HFFc6 (cell line): ENCODE measurements at regions not wholly inside any gene's neighbourhood (a gene's known extent, or its start where the extent isn't known, plus 50 kb on each side); places are given as distances from the start of the nearest gene placed in this dataset.
A peak's percentile ranks its signal among the peaks of the same experiment; 100 is the strongest.

ENCODE experiments used
- DNase-seq: peaks from one replicate; pipeline ENCODE4 v3.0.0-alpha.2; 2018
- H3K27ac Mint-ChIP-seq: 2 replicates; pipeline ENCODE4 v1.8.0; 2020; ENCODE audit warnings: mild to moderate bottlenecking, mixed read lengths
- H3K27me3 Mint-ChIP-seq: 2 replicates; pipeline ENCODE4 v1.8.0; 2021; ENCODE audit warnings: mild to moderate bottlenecking, moderate library complexity, mixed read lengths; ENCODE audit not compliant: insufficient read depth
- H3K36me3 Mint-ChIP-seq: 2 replicates; pipeline ENCODE4 v1.8.0; 2021; ENCODE audit warnings: low read depth, mixed read lengths
- H3K4me1 Mint-ChIP-seq: 2 replicates; pipeline ENCODE4 v1.8.0; 2020; ENCODE audit warnings: low read depth, mixed read lengths
- H3K4me3 Mint-ChIP-seq: 2 replicates; pipeline ENCODE4 v1.8.0; 2020; ENCODE audit warnings: mild to moderate bottlenecking, moderate library complexity, mixed read lengths
- H3K9me3 Mint-ChIP-seq: 2 replicates; pipeline ENCODE4 v1.8.0; 2020; ENCODE audit warnings: mild to moderate bottlenecking, mixed read lengths
- TF ChIP-seq, protein P1 (sequence below): fragments of 200-600 bp; sonication (generic); IDR thresholded peaks from 2 replicates; pipeline ENCODE4 v1.5.0; 2021; ENCODE audit warnings: antibody characterized with exemption, mild to moderate bottlenecking

DNA sequence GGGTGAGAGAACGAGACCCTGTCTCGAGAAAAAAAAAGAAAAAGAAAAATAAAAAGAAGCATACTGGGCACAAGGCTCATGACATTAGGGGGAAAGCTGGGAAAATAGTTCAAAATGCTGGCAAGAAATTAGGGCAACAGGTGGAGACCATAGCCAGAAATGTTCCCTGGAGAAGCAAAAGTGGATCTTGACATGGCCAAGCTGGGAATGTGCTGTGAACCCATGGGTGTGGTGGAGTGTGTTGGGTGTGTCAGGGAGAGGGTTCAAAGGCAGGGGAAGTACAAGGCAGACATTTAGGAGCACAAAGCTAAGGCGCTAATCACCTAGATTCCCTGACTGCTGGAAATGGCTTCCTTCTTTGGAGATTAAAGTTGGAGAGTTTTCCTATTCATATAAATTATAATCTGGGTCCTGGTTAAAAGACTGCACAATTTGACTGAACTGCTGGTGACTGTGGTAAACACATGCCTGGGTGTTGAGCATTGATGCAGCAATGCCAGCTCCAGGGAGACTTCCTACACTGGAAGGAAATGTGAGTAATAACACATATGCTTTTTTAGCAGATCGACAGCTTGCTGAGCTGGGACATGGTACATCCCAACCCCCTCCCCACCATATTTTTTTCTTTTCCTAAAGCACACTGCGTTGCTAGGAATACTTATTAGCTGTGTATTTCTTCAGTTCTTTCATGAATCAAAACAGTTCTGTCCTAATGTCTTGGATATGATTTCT is 70.1 kb upstream of the ARHGAP21 start:
- Mint-ChIP-seq H3K36me3 (no peaks in the 10 kb centered on the region), H3K4me3 (no peak overlapping the region), H3K4me1 (peaks cover 24% of the 10 kb centered on the region), H3K9me3 (no peaks in the 10 kb centered on the region), H3K27ac (no peak overlapping the region), H3K27me3 (peaks cover 4% of the 10 kb centered on the region)
- TF ChIP-seq, protein P1, sequence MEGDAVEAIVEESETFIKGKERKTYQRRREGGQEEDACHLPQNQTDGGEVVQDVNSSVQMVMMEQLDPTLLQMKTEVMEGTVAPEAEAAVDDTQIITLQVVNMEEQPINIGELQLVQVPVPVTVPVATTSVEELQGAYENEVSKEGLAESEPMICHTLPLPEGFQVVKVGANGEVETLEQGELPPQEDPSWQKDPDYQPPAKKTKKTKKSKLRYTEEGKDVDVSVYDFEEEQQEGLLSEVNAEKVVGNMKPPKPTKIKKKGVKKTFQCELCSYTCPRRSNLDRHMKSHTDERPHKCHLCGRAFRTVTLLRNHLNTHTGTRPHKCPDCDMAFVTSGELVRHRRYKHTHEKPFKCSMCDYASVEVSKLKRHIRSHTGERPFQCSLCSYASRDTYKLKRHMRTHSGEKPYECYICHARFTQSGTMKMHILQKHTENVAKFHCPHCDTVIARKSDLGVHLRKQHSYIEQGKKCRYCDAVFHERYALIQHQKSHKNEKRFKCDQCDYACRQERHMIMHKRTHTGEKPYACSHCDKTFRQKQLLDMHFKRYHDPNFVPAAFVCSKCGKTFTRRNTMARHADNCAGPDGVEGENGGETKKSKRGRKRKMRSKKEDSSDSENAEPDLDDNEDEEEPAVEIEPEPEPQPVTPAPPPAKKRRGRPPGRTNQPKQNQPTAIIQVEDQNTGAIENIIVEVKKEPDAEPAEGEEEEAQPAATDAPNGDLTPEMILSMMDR = no peak
- peak; percentile 9 for DNase-seq

DNA sequence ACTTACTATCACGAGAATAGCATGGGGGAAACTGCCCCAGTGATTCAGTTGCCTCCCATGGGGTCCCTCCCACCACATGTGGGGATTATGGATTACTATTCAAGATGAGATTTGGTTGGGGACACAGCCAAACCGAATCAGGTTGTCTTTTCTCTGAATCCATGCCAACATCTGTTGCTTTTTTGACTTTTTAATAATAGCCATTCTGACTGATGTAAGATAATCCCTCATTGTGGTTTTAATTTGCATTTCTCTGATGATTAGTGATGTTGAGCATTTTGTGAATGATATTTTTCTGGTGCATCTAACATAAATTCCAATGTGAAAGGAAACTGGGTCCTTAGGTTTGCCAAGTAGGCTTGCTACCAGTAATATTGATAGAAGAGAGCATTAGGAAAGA is 69.0 kb upstream of the ARHGAP21 start:
- Mint-ChIP-seq H3K27me3 (peaks cover 4% of the 10 kb centered on the region), H3K4me1 (peaks cover 19% of the 10 kb centered on the region), H3K4me3 (no peak overlapping the region), H3K27ac (no peak overlapping the region), H3K9me3 (no peaks in the 10 kb centered on the region), H3K36me3 (no peaks in the 10 kb centered on the region)
- TF ChIP-seq, protein P1 = no peak
- DNase-seq = no peak

DNA sequence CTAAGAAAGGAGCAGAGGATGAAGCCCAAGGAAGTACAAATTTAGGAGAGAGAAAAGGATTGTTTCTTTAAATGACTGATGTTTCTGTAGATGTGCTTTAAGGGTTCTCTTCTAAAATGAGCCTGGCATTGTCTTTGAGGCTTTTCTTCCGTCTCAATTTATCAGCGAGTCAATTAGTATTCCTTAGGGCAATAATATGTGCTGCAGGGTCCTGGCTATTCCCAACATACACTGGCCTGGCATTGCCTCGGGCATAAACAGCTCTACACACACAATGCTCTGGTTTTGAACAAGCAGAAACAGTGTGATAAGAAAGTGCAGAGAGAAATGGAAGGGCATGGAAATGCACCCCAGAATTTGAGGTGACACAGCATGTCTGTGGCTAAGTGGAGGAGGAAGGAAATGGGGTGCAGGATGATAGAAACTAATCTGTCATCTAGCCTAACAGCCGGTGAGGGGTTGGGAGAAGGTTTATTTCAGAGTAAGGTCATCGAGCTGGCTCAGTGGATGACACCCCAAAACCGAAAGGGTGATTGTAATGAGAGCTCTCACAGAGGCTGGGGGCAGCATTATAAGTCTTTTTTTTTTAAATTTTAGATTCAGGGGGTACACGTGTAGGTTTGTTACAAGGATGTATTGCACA is 67.5 kb upstream of the ARHGAP21 start:
- no peak overlapping the region for H3K4me3 Mint-ChIP-seq
- no peak overlapping the region for H3K27ac Mint-ChIP-seq
- TF ChIP-seq, protein P1 = no peak
- no peaks in the 10 kb centered on the region for H3K9me3 Mint-ChIP-seq
- no peaks in the 10 kb centered on the region for H3K36me3 Mint-ChIP-seq
- H3K4me1 Mint-ChIP-seq = peaks cover 19% of the 10 kb centered on the region
- H3K27me3 Mint-ChIP-seq = peaks cover 4% of the 10 kb centered on the region
- DNase-seq = no peak

DNA sequence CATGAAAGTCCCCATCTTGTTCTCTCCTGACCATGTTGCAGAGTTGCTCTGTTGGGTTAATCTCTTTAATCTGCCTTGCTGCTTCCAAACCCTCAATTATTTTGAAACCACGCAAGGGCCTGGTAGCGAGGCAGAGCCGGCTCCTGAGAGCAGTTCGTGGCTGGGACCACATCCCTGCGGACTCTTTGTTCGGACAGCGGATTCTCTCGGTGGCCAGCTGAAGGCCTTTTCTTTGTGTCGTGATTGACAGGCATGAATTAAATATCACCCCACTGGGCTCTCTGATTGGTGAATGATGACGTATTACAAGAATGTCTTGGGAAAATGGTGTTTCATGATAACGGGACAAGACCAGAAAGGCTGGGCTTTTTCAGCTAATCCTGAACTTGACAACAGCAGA is 66.9 kb upstream of the ARHGAP21 start:
- H3K4me3 Mint-ChIP-seq = no peak overlapping the region
- H3K27ac Mint-ChIP-seq = no peak overlapping the region
- H3K9me3 Mint-ChIP-seq = no peaks in the 10 kb centered on the region
- H3K4me1 Mint-ChIP-seq = peaks cover 19% of the 10 kb centered on the region
- no peak for DNase-seq
- H3K27me3 Mint-ChIP-seq = peaks cover 4% of the 10 kb centered on the region
- TF ChIP-seq, protein P1 = no peak
- H3K36me3 Mint-ChIP-seq = no peaks in the 10 kb centered on the region

GRCh38 chr10:24790073-24790472 is 66.4 kb upstream of the ARHGAP21 start:
- no peak overlapping the region for H3K27ac Mint-ChIP-seq
- no peak for DNase-seq
- no peaks in the 10 kb centered on the region for H3K9me3 Mint-ChIP-seq
- no peak overlapping the region for H3K4me3 Mint-ChIP-seq
- H3K36me3 Mint-ChIP-seq = no peaks in the 10 kb centered on the region
- TF ChIP-seq, protein P1 = no peak
- peaks cover 22% of the 10 kb centered on the region for H3K4me1 Mint-ChIP-seq
- H3K27me3 Mint-ChIP-seq = peaks cover 4% of the 10 kb centered on the region
